HG03469 (cell line): ENCODE measurements at regions not wholly inside any gene's neighbourhood (a gene's known extent, or its start where the extent isn't known, plus 50 kb on each side); places are given as distances from the start of the nearest gene placed in this dataset.

Experiments
- ATAC-seq: cut with Tn5 transposase; IDR thresholded peaks from one replicate; pipeline ENCODE4 v1.9.1; 2021; ENCODE audit warnings: mild to moderate bottlenecking, moderate library complexity, moderate number of reproducible peaks; ENCODE audit not compliant: unreplicated experiment

DNA sequence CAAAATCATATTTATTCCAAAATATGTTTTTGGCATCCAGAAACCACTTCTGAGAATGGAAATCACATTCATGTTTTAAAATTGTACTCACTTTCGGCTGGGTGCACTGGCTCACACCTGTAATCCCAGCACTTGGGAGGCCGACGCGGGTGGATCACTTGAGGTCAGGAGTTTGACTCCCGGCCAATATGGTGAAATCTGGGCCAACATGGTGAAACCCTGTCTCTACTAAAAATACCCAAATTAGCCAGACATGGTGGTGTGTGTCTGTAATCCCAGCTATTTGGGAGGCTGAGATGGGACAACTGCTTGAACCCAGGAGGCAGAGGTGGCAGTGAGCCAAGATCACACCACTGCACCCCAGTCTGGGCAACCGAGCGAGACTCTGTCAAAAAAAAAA is 580.7 kb downstream of the MAFB start:
- no peak for ATAC-seq

DNA sequence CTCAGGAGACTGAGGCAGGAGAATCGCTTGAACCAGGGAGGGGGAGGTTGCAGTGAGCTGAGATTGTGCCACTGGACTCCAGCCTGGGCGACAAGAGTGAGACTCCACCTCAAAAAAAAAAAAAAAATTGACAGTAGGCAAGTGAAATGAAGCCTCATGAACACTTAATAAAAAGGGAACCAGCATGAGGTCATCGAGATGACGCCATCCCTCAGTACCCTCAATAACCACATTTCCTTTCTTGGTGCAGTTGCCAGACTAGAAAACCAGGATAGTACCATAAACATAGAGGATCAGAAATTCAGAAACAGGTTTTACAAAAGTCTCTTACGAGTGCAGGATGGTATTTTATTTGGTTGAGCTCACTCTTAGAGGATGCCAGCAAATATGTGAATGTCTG is 584.1 kb downstream of the MAFB start:
- no peak for ATAC-seq

DNA sequence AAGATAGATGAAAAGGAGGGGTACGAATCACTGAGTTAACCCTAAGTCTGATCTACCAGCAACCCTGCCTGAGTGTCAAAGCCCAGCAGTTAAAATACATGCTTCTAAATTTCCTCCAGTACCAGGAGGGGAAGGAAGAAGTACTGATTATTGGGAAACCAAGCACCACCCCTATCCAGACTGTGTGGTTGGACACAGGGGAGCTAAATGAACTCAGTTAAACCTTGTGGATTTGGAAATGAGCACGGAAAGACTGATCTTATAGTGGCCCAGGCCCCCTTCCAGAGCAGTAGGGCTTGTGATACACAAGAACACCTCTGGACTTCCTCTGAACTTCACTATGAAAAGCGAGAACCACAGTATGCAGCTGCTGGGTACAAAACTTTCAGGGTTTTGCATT is 585.6 kb downstream of the MAFB start:
- ATAC-seq = no peak

DNA sequence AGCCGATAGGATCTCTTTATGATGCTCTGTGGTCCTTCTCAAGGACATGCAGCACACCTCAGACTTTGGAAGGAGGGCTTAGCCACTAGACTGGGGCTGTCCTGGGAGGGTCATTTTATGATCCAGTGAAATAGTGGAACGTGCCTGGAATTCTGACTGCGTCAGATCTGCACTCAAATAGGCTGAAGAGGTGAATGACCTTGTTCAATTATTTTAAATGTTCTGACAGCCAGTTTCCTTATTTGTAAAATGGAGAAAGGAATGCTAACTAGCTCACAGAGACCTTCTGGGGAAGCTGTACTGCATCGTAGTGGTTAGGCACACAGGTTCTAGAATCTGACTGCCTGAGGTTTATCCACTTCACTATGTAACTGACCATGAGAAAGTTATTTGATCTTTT is 587.5 kb downstream of the MAFB start:
- ATAC-seq = no peak

DNA sequence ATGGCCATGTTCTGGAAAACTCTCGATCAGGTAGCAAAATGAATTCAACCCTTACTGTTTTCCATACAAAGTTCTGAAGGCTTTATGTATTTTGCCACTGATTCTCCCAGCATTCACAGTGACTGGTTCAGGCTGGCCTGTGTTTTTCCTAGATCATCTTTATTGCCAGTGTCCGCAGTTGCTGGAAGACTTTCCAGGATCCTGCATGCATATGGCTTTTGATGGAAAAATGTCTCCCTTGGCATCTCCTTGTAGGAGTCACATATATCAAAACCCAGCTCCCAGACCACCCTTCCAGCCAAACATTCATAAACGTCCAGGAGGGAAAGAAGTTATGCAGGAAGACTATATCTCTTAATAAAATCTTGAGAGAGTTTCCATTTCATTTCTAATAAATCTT is 588.8 kb downstream of the MAFB start:
- no peak for ATAC-seq

DNA sequence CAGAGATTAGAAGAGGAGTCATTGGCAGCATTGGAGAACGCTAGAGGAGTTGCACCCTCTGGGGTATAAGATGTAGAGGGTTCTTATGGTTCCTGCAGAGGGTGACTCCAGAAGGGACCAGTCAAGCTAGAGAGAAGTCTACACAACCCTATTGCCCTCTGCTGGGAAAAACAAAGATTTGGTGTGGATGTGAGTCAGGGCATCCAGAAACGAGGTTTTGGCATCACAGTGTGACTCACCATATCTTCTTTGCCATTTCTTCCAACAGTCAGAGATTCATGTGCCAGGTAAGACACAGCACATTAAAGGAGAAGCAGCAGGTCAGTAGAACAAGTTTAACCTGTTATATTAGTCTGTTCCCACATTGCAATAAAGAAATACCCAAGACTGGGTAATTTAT is 598.8 kb downstream of the MAFB start:
- no peak for ATAC-seq

DNA sequence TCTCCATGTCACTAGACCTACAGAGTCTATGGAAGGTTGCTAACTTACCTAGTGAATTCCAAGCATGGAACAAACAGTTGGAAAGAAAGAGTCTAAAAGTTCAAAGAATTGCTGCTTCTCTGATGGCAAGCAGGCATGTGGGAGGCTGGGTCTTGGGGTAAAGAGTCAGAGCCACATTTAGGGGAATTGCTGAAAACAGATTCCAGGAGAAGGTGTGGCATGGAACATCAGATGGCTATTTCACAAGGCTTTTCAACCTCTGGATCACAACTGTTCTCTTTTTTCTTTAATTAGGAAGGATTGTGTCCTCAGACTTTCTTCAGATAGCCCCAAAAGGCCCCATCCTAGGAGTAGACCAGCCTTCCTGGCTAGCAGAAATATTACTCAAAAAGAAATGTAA is 601.5 kb downstream of the MAFB start:
- ATAC-seq = no peak

DNA sequence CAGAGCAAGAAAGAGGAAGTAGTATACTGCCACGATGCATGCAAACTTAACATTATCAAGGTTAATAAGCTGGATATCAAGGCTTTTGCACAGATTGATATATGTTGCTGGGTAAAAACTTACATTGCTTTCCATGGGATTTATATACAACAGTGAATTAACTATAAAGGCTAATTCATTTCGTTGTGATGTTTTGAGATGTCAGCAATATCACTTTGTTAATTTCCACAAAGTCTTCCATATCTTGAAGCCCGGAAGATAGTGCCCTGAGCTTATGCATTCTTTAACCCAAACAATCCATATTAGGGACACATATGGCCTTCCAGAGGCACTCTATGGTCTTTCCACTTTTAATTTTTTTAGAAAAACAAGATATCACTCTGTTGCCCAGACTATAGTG is 603.5 kb downstream of the MAFB start:
- no peak for ATAC-seq

DNA sequence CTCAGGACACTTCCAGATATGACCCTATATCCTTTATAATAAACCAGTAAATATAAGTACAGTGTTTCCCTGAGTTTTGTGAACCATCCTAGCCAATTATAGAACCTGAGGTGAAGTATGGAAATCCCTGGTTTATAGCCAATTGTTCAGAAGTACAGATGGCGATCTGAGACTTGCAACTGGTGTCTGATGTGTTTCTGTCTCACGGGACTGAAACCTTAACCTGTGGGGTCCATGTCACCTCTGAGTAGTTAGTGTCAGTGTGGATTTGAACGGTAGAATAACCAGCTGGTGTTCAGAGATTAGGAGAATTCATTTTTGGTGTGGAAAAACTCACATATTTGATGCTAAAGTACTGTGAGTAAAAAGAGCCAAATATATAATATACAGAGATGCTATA is 606.6 kb downstream of the MAFB start:
- ATAC-seq = no peak

DNA sequence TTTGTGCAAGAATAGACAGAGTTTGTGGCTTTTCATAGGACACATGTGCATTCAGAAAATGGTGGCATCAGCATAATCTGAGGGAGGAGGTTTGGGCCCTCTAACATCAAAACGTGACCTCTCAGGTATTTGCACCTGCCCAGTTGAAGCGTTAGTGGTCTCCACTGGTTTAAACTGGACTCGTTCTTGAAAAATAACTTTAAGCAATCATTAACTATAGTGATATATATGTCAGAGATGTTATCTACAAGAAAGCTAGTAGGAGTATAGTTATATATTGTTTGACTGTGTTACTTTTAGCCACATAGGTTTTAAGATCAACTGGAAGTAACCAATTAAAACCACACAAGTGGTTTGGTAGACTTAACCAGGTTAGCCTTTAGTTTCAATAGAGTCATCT is 607.4 kb downstream of the MAFB start:
- no peak for ATAC-seq

DNA sequence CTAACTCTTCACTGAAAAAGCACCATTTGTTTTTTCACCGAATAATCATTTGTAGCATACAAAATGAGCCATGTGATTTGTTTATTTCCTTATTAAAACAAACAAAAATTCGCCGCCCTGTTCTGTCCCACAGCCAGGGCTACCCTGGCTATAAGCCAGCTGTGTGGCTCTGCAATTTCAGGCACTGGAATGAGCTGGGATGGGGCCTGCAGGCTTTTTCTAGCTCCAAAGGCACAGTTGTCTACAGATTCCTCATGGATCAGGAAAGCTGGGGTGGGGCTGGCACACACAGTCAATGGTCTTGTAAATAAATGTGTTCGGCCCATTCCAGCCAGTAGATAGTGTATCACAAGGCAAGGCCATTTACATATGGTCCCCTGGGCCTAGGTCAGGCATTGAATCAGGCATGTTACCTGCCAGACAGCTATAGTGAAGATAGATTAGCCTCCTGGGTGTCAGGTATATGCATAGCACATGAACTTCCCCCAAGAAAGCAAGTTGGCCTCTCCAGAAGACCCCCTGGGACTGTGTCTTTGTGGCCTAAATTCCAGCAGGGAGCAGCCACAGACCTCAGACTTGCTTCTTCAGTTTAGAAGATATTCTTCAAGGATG is 608.9 kb downstream of the MAFB start:
- no peak for ATAC-seq

DNA sequence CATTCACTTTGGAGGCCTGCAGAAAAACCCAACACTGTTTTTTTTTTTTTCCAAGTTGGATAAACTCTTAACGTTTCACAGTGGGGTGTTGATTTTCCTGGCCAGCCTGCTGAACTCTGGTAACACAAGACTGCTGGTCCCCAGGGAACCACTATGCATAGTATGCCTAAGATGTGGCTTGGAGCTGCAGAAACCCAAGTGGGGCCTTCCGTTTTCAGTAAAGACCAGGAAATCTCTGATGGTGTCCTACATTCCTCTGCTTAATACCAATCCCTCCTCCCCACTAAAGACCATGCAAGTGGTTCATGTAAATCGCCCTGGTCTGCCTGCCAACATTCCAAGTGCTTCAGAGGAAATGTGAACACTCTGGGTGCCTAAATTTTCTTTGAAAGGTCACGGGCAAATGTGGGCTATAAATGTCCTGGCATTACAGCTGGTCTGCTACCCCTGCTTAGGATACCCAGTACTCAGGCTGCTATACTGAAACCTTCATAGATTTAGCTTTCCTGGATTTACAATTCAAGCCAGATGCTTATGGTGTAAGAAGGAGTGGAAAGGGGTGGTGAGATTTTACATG is 615.4 kb downstream of the MAFB start:
- no peak for ATAC-seq

DNA sequence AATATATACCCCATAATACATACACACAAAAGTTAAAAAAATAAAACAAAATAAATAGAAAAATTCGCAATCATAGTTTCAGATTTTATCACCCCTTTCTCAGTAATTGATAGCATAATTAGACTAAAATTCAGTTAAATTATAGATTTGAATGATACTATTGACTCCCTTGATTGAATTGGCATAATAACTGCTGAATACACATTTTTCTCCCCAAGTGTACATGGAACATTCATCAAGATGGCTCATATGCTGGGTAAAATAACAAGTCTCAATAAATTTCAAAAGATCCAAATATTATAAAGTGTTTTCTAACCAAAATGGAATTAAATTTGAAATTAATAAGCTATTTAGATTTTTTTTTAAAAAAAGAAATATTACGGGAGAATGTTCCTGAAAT is 616.1 kb downstream of the MAFB start:
- ATAC-seq = no peak

DNA sequence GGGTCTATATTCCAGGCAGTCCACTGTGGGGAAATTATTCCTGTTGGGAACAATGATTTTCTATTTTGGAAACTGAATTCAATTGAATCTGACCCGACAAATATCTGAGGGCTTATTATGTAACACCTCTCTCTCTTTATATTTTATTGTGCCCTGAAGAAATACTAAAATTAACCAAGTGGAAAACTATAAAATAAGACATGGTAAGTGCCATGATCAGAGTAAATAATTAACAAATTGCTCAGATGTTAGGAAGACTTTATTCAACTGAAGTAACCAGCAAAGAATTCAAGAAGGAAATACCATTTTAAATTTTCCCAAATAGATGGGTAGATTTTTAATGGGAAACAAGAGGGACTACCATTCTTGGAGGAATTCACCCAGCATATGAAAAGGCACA is 632.9 kb downstream of the MAFB start:
- no peak for ATAC-seq

DNA sequence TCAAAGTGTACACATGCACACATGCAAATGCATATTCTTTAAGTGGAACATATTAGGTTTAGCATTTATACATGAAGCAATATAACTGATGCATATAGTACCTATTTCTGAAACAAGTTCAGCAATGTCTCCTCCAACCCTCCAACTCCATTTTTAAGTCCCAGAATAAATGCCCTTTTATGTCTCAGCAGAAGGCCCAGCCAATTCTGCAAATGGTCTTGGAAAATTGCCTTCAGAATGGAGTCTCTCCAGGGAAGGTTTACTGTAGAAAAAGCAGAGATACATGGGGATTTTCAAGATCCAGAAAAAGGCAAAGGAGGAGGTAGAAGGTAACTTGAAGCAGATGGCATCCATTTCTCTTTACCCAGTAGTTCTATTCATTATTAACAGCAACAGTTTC is 633.3 kb downstream of the MAFB start:
- ATAC-seq = no peak

DNA sequence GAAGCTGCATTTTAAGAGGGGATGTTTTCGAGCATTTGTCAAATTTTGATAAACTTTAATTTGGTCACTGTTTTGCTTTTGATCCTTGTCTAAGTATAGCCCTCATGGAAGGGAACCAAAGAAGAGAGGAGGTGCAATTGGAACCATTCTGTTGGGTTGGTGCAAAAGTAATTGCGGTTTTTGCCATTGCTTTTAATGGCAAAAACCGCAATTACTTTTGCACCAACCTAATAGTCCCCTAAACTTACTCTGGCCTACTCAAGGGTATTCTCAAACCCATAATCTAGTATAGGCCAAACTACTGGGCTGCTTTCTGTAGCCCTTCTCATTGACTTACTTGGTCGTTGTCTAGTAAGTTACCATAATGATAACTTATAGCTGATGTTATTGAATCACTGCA is 634.7 kb downstream of the MAFB start:
- no peak for ATAC-seq

DNA sequence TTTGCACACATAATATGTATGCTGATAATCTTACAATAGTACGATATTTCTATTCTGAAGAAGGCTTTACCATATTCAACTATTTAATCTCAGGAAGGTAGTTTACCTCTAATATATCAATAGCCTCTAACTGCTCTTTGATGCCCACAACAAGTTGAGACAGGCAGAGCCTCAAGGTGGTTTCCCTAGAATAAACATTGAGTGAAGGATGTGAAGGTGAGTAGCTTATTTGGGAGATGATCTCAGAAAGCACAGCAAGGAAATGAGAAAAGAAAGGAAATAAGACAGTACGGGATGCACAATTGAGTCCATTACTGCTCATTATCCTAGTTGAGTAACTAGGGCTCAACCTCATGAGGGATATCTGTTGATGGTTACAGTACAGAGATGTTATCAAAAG is 638.4 kb downstream of the MAFB start:
- no peak for ATAC-seq

DNA sequence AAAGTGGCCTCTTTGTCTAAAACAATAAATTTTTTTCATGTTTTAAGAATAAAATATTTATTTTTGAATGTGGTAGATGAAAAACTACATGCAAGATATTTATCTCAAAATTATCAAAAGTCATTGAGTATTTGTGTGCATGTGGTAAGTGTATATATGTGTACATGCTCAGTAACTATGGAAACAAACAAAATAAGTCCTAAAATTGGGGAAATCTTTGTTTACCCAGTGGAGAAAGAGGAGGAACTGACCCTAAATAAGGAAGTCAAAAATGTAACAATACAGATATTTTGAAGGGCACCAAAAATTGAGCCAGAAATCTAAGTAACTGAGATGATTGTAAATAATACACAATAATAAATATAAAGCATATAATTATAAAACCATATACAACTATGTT is 639.2 kb downstream of the MAFB start:
- ATAC-seq = no peak

DNA sequence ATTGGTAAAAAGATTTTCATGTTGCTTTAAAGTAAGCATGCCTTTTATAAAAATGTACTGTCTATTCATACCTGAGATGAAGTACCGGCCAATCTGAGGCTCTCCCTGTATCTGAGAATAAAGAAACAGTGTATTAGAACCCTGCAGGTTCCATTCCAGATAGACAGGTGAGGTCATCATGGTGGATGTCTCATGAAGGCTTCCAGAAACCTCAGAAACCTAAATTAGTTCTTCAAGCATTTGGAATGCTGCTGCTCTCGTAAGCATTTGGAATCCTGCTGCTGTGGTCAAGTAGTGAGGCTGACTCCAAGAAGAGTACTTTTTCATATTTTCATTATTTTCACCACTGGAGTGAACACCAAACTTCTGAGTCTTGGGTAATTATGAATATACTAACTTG is 642.3 kb downstream of the MAFB start:
- ATAC-seq = no peak

DNA sequence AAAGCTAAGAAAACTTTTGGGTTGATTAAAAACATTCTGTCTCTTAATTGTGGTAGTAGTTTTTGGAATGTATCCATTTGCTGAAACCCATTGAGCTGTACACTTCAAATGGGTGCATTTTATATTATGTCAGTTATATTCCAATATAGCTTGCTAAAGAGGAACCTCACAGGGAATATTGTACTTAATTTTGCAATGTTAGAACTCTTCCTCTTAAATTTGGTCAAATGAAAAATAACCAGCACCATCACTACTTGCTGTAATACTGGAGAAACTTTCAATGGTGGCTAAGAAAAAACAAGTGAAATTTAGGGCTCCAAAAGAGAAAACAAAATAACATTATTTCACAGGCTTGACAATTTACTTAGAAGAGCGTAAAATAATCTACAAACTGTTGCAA is 651.5 kb downstream of the MAFB start:
- no peak for ATAC-seq

DNA sequence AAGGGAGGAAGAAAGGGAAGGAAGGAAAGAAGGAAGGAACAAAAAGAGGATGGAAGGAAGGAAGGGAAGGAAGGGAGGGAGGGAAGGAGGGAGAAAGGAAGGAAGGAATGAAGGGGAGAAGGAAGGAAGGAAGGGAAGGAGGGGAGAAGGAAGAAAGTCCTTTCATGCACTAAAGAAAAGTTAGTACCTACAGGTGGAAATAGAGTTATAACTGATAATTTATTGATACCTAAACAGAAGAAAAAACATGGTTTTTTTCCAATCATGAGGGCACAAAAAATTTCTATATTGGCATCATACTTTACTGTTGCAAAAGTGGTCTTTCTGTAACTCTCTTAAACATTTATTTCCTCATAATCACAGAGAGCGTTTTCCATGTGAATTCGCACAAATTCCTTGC is 659.4 kb downstream of the MAFB start:
- ATAC-seq = no peak

DNA sequence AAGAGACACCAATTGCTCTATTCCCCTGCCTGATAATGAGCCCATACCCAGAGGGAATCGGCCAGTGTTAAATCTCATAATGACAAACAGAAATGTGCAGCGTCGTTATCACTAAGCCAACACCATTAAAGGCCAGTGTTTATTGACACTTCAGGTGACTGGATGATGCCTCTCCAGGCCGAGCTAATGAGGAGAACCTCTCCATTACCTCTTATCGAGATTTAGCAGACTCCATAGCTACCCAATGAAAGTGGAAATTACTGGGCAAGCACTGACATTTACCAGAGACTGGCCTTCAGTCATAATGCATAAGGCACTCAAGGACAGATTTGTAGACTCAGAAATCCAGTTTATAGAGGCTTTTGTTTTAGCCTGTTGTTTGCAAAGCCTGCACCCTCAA is 669.5 kb downstream of the MAFB start:
- no peak for ATAC-seq

DNA sequence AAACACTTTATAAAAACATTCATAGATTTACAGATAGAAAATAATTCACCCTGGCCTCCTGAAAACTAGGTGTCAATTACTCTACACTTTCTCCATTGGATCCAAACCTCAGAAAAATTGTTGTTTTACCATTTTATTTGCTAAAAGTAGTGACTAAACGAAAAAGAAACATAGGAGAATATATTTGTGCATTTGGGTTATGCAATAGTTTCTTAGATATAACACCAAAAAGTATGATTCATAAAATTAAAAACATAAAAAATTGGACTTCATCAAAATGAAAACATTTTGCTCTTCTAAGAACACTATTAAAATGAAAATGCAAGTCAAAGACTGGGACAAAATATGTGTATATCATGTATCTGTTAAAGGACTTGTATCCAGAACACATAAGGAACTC is 671.3 kb downstream of the MAFB start:
- ATAC-seq = no peak
